HG03039 (cell line): ENCODE measurements at regions not wholly inside any gene's neighbourhood (a gene's known extent, or its start where the extent isn't known, plus 50 kb on each side); places are given as distances from the start of the nearest gene placed in this dataset.
"Not testable (repeated sequence)": the region's sequence is repeated elsewhere in the genome, so short reads cannot be mapped to it uniquely, and the experiment has no call there.

Experiments used
- ATAC-seq: cut with Tn5 transposase; IDR thresholded peaks from one replicate; pipeline ENCODE4 v1.9.1; 2021; ENCODE audit warnings: mild to moderate bottlenecking, moderate library complexity; ENCODE audit not compliant: unreplicated experiment

- not testable (repeated sequence) for ATAC-seq
Observed at GRCh38 chr2:58318949-58319348, 77.8 kb upstream of the FANCL start.

GRCh38 chr2:58313926-58314325 is 72.8 kb upstream of the FANCL start:
- no peak for ATAC-seq

- ATAC-seq, result no peak
Observed at GRCh38 chr2:58308435-58308834, 67.3 kb upstream of the FANCL start.

- ATAC-seq, result no peak
Observed at GRCh38 chr2:58304843-58305242, 63.7 kb upstream of the FANCL start.

GRCh38 chr2:58299123-58299522 is 58.0 kb upstream of the FANCL start:
- no peak for ATAC-seq

- ATAC-seq, result no peak
Observed at GRCh38 chr2:58293056-58293455, 51.9 kb upstream of the FANCL start.

GRCh38 chr2:58291726-58292438 is 50.8 kb upstream of the FANCL start:
- ATAC-seq, result no peak
